GM23248 (cell line): ENCODE measurements at regions not wholly inside any gene's neighbourhood (a gene's known extent, or its start where the extent isn't known, plus 50 kb on each side); places are given as distances from the start of the nearest gene placed in this dataset.

Source experiments
- EZH2 ChIP-seq: fragments of 200-600 bp; sonication (generic); IDR thresholded peaks from 2 replicates; pipeline ENCODE4 v1.6.1; 2018; ENCODE audit warnings: antibody characterized with exemption, mild to moderate bottlenecking; ENCODE audit not compliant: insufficient read depth, poor library complexity, severe bottlenecking
- EZH2phosphoT487 ChIP-seq: fragments of 200-600 bp; sonication (generic); IDR thresholded peaks from 2 replicates; pipeline ENCODE4 v1.6.1; 2018; ENCODE audit warnings: antibody characterized with exemption, moderate library complexity, mild to moderate bottlenecking, low read depth; ENCODE audit not compliant: insufficient read depth

DNA sequence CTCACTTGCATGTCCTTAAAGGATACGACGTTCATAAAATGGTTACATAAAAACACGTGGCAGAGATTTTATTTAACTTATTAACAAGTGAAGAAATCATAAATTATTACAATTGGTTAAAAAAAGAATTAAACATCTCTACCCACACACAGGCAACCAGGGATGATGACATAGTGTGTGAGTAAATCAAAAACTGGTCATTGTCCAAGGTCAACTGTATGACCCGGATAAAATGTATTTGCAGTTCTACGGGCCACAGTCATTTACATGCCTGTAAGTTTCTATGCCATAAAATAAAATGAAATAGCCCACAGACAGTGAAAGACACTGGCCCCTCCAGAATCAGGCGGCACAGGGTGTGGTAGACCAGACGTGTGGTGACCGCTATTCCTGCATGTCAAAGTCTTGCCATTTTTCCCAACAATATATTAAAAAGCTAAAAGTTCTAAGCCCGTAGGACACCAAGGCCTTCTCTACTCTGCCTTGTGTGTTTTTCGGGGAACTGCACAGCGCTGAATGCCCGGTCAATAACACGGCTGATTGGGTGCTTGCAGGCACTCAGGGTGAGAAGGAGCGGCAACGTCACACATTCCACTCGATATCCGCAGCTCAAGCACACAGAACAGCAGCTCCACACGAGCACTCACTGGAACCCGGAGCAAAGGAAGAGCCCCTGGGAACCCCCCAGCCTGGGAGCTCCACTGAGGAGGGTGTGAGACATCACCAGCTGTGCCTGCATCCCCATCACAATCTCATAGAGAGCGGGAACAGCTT lies 143.3 kb upstream of the PPP2R2D start:
- no peak for TF ChIP-seq EZH2
- no peak for TF ChIP-seq EZH2phosphoT487
